ENCODE measurements at regions not wholly inside any gene's neighbourhood (a gene's known extent, or its start where the extent isn't known, plus 50 kb on each side); places are given as distances from the start of the nearest gene placed in this dataset.

DNA sequence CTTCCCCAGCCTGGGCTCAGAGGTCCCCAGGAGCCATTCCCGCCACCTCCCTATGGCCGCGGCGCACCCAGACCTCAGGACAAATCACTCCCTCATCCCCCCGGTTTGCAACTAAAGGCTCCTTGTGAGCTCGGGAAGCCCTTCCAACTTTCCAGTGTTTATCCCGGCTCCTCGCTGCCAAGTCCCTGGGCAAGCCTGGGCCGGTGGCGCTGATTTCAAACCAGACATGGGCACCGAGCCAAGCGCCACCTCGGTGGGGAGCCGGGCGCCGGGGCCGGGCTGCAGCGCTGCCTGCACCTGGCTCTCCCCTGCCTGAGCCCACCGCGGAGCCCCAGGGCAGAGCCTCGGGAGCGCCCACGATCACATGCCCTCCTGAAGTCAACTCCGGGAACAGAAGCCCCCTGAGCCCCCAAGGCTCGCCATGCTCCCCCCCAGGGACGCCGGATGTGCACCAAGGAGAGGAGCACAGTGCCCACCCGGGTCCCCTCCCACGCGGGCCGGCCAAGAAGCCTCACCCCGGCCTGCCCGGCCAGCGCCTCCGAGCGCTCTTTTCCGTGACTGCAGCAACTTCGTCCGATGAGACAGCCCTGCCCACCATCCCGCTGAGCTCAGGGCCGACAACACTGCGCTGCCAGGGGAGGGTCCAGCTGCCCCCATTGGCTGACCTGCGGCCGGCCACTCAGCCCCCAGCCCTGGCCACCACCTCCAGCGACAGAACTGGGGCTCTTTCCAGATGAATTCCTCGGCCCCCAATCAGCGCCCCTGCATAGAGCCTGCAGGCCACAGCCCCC is 50.0 kb downstream of the NCOR2 start:
- no peak overlapping the region for H3K4me2 ChIP-seq (ENCODE audit: low read length)
- no peak for TF ChIP-seq EZH2phosphoT487 (IDR thresholded peaks at IDR 0.05; ENCODE audit: borderline replicate concordance, low read length)
- TF ChIP-seq, protein P1, sequence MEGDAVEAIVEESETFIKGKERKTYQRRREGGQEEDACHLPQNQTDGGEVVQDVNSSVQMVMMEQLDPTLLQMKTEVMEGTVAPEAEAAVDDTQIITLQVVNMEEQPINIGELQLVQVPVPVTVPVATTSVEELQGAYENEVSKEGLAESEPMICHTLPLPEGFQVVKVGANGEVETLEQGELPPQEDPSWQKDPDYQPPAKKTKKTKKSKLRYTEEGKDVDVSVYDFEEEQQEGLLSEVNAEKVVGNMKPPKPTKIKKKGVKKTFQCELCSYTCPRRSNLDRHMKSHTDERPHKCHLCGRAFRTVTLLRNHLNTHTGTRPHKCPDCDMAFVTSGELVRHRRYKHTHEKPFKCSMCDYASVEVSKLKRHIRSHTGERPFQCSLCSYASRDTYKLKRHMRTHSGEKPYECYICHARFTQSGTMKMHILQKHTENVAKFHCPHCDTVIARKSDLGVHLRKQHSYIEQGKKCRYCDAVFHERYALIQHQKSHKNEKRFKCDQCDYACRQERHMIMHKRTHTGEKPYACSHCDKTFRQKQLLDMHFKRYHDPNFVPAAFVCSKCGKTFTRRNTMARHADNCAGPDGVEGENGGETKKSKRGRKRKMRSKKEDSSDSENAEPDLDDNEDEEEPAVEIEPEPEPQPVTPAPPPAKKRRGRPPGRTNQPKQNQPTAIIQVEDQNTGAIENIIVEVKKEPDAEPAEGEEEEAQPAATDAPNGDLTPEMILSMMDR (IDR thresholded peaks at IDR 0.05; ENCODE audit: low read depth, low read length, poor library complexity, severe bottlenecking): no peak
- H3K36me3 ChIP-seq (ENCODE audit: control insufficient read depth, low read length): no peaks in the 10 kb centered on the region
- H3K4me1 ChIP-seq (ENCODE audit: control insufficient read depth, low read length): no peaks in the 10 kb centered on the region
- H3K79me2 ChIP-seq (ENCODE audit: control insufficient read depth, low read length): peaks cover 60% of the 10 kb centered on the region
- H3K9me3 ChIP-seq (ENCODE audit: control insufficient read depth, insufficient read depth, low read length): no peaks in the 10 kb centered on the region
- H4K20me1 ChIP-seq (ENCODE audit: control insufficient read depth, insufficient read depth, low read depth, low read length): peaks cover 9% of the 10 kb centered on the region; the same call in 1 of the 2 replicates
- no peak overlapping the region for H3K27ac ChIP-seq (ENCODE audit: low read depth, low read length)
- H3K4me3 ChIP-seq (ENCODE audit: low read length): no peak overlapping the region
- no peaks in the 10 kb centered on the region for H3F3A ChIP-seq (ENCODE audit: control insufficient read depth, insufficient read depth)
- no peaks in the 10 kb centered on the region for H3K9me2 ChIP-seq (replicated peaks; ENCODE audit: control insufficient read depth, low read length)
- no peaks in the 10 kb centered on the region for H3K27me3 ChIP-seq (ENCODE audit: control insufficient read depth, low read length)

DNA sequence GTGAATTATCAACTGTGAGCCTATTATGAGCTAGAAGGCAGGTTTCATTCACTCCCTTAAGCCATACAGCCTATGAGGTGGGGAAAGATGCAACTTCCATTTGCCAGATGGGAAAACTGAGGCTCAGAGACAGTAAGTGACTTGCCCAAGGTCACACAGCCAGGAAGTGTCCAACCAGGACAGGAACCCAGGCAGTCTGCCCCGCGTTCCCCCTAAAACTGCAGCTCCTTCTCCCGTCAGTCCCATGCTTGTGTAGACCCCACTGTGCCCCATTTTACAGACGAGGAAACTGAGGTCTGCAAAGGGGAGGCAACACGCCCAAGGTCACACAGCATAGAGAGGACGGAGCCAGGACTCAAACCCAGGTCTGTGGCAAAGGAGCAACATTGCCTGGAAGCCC is 50.6 kb downstream of the NCOR2 start:
- H3K4me3 ChIP-seq (ENCODE audit: low read length): no peak overlapping the region
- no peak overlapping the region for H3K27ac ChIP-seq (ENCODE audit: low read depth, low read length)
- H3K9me3 ChIP-seq (ENCODE audit: control insufficient read depth, insufficient read depth, low read length): no peaks in the 10 kb centered on the region
- H3K4me2 ChIP-seq (ENCODE audit: low read length): no peak overlapping the region
- no peak for TF ChIP-seq EZH2phosphoT487 (IDR thresholded peaks at IDR 0.05; ENCODE audit: borderline replicate concordance, low read length)
- TF ChIP-seq, protein P1 (IDR thresholded peaks at IDR 0.05; ENCODE audit: low read depth, low read length, poor library complexity, severe bottlenecking): no peak
- H4K20me1 ChIP-seq (ENCODE audit: control insufficient read depth, insufficient read depth, low read depth, low read length): peaks cover 9% of the 10 kb centered on the region; the same call in 1 of the 2 replicates
- H3K9me2 ChIP-seq (replicated peaks; ENCODE audit: control insufficient read depth, low read length): no peaks in the 10 kb centered on the region
- peaks cover 60% of the 10 kb centered on the region for H3K79me2 ChIP-seq (ENCODE audit: control insufficient read depth, low read length)
- no peaks in the 10 kb centered on the region for H3K36me3 ChIP-seq (ENCODE audit: control insufficient read depth, low read length)
- H3K4me1 ChIP-seq (ENCODE audit: control insufficient read depth, low read length): no peaks in the 10 kb centered on the region
- no peaks in the 10 kb centered on the region for H3K27me3 ChIP-seq (ENCODE audit: control insufficient read depth, low read length)
- no peaks in the 10 kb centered on the region for H3F3A ChIP-seq (ENCODE audit: control insufficient read depth, insufficient read depth)

DNA sequence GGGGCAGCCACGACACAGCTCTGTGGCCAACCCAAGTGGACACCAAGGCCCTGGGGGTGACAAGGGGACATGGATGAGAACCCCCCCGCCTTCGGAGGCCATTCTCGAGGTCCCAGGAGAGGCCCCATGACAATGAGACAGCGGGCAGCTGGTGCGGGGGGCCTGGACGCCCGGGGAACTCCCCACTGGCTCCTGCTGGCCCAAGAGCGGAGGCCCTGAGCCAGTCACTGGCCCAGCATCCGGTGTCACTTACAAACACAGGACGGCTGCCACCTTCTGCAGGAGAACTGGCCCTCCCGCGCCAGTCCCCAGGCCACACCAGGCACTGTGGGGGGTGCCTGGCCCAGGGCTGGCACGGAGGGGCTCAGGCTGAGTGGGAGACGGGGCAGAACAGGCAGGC is 51.4 kb downstream of the NCOR2 start:
- H3K27me3 ChIP-seq (ENCODE audit: control insufficient read depth, low read length): no peaks in the 10 kb centered on the region
- H3K9me2 ChIP-seq (replicated peaks; ENCODE audit: control insufficient read depth, low read length): no peaks in the 10 kb centered on the region
- no peak overlapping the region for H3K4me3 ChIP-seq (ENCODE audit: low read length)
- no peaks in the 10 kb centered on the region for H3K9me3 ChIP-seq (ENCODE audit: control insufficient read depth, insufficient read depth, low read length)
- H3K36me3 ChIP-seq (ENCODE audit: control insufficient read depth, low read length): no peaks in the 10 kb centered on the region
- H3K4me2 ChIP-seq (ENCODE audit: low read length): no peak overlapping the region
- H4K20me1 ChIP-seq (ENCODE audit: control insufficient read depth, insufficient read depth, low read depth, low read length): peaks cover 9% of the 10 kb centered on the region; the same call in 1 of the 2 replicates
- H3K27ac ChIP-seq (ENCODE audit: low read depth, low read length): no peak overlapping the region
- TF ChIP-seq, protein P1 (IDR thresholded peaks at IDR 0.05; ENCODE audit: low read depth, low read length, poor library complexity, severe bottlenecking): no peak
- TF ChIP-seq EZH2phosphoT487 (IDR thresholded peaks at IDR 0.05; ENCODE audit: borderline replicate concordance, low read length): no peak
- peaks cover 60% of the 10 kb centered on the region for H3K79me2 ChIP-seq (ENCODE audit: control insufficient read depth, low read length)
- no peaks in the 10 kb centered on the region for H3F3A ChIP-seq (ENCODE audit: control insufficient read depth, insufficient read depth)
- no peaks in the 10 kb centered on the region for H3K4me1 ChIP-seq (ENCODE audit: control insufficient read depth, low read length)
